ENCODE measurements at regions not wholly inside any gene's neighbourhood (a gene's known extent, or its start where the extent isn't known, plus 50 kb on each side); places are given as distances from the start of the nearest gene placed in this dataset.
"Not testable (repeated sequence)": the region's sequence is repeated elsewhere in the genome, so short reads cannot be mapped to it uniquely, and the experiment has no call there.

- TF ChIP-seq CTCF (IDR thresholded peaks at IDR 0.05; ENCODE audit: borderline replicate concordance, extremely low read depth, low read length, poor library complexity, severe bottlenecking); EZH2 (IDR thresholded peaks at IDR 0.05; ENCODE audit: borderline replicate concordance, low read depth, low read length, severe bottlenecking): not testable (repeated sequence)
Observed at GRCh38 chr17:18574137-18574536, 70.1 kb downstream of the TBC1D28 start.

Data from DND-41 (cell line).